GM18907 (cell line): ENCODE measurements at regions not wholly inside any gene's neighbourhood (a gene's known extent, or its start where the extent isn't known, plus 50 kb on each side); places are given as distances from the start of the nearest gene placed in this dataset.

Experiments used
- ATAC-seq: cut with Tn5 transposase; IDR thresholded peaks from one replicate; pipeline ENCODE4 v1.9.1; 2021; ENCODE audit warnings: mild to moderate bottlenecking, moderate library complexity; ENCODE audit not compliant: unreplicated experiment

GRCh38 chr4:181520790-181521189 lies 722.4 kb upstream of the TENM3 start:
- ATAC-seq: no peak

GRCh38 chr4:181523973-181524372 lies 719.2 kb upstream of the TENM3 start:
- ATAC-seq: no peak

GRCh38 chr4:181524499-181524898 lies 718.7 kb upstream of the TENM3 start:
- ATAC-seq: no peak

- ATAC-seq: no peak
These were observed 717.6 kb upstream of the TENM3 start for GRCh38 chr4:181525634-181526033.

- ATAC-seq: peak; percentile 73
These were observed 714.5 kb upstream of the TENM3 start for GRCh38 chr4:181528570-181529184.

- no peak for ATAC-seq
These were observed 713.7 kb upstream of the TENM3 start for GRCh38 chr4:181529537-181529936.

GRCh38 chr4:181536196-181536746 lies 706.9 kb upstream of the TENM3 start:
- no peak for ATAC-seq

- no peak for ATAC-seq
These were observed 706.3 kb upstream of the TENM3 start for GRCh38 chr4:181536811-181537434.

- no peak for ATAC-seq
These were observed 704.8 kb upstream of the TENM3 start for GRCh38 chr4:181538431-181538830.

GRCh38 chr4:181541396-181541795 lies 701.8 kb upstream of the TENM3 start:
- no peak for ATAC-seq

GRCh38 chr4:181548873-181549575 lies 694.2 kb upstream of the TENM3 start:
- ATAC-seq: no peak

- ATAC-seq: no peak
These were observed 693.5 kb upstream of the TENM3 start for GRCh38 chr4:181549576-181550188.

- ATAC-seq: no peak
These were observed 692.8 kb upstream of the TENM3 start for GRCh38 chr4:181550381-181550780.

GRCh38 chr4:181559637-181560036 lies 683.6 kb upstream of the TENM3 start:
- no peak for ATAC-seq

- no peak for ATAC-seq
These were observed 680.8 kb upstream of the TENM3 start for GRCh38 chr4:181562399-181562798.

- no peak for ATAC-seq
These were observed 678.6 kb upstream of the TENM3 start for GRCh38 chr4:181564625-181565024.

- ATAC-seq: no peak
These were observed 676.7 kb upstream of the TENM3 start for GRCh38 chr4:181566490-181566889.

GRCh38 chr4:181569553-181569952 lies 673.6 kb upstream of the TENM3 start:
- ATAC-seq: peak; percentile 78

- ATAC-seq: no peak
These were observed 664.3 kb upstream of the TENM3 start for GRCh38 chr4:181578911-181579310.

- no peak for ATAC-seq
These were observed 663.7 kb upstream of the TENM3 start for GRCh38 chr4:181579486-181579885.

GRCh38 chr4:181581983-181582382 lies 661.2 kb upstream of the TENM3 start:
- ATAC-seq: no peak

GRCh38 chr4:181582595-181582994 lies 660.6 kb upstream of the TENM3 start:
- no peak for ATAC-seq
